HepG2 (cell line): ENCODE measurements at regions not wholly inside any gene's neighbourhood (a gene's known extent, or its start where the extent isn't known, plus 50 kb on each side); places are given as distances from the start of the nearest gene placed in this dataset.
A peak's percentile ranks its signal among the peaks of the same experiment; 100 is the strongest.

Experiments used
- ARNT ChIP-seq: fragments of 450-650 bp; IDR thresholded peaks from 2 replicates; pipeline ENCODE4 v1.6.1; 2017
- GTF2F1 ChIP-seq: fragments of 150-350 bp; IDR thresholded peaks from 2 replicates; pipeline ENCODE4 v1.6.1; 2014; ENCODE audit warnings: low read length
- KLF16 ChIP-seq, 2 experiments: sonication (generic) in 1 of 2; formaldehyde crosslinking in 1 of 2; IDR thresholded peaks; 2 replicates each; pipeline versions ENCODE4 v1.6.1 to v1.8.0; 2016 to 2023; ENCODE audit warnings: missing genetic modification reagents in 2 of 2, missing compliant biosample characterization in 1 of 2
- PHF21A ChIP-seq: sonication (generic); formaldehyde crosslinking; IDR thresholded peaks from 2 replicates; pipeline ENCODE4 v1.5.0; 2020; ENCODE audit warnings: mild to moderate bottlenecking, missing genetic modification reagents
- RARA ChIP-seq: IDR thresholded peaks from 2 replicates; pipeline ENCODE4 v1.6.1; 2016; ENCODE audit warnings: missing genetic modification reagents, missing compliant biosample characterization
- RXRB ChIP-seq: IDR thresholded peaks from 2 replicates; pipeline ENCODE4 v1.6.1; 2016; ENCODE audit warnings: borderline replicate concordance, missing genetic modification reagents, missing compliant biosample characterization
- TEAD2 ChIP-seq: sonication (generic); formaldehyde crosslinking; IDR thresholded peaks from 2 replicates; pipeline ENCODE4 v1.9.0; 2021; ENCODE audit warnings: missing genetic modification reagents
- ZNF343 ChIP-seq: sonication (generic); formaldehyde crosslinking; IDR thresholded peaks from 2 replicates; pipeline ENCODE4 v1.4.0; 2020; ENCODE audit warnings: mild to moderate bottlenecking, missing genetic modification reagents
- ZSCAN21 ChIP-seq: sonication (generic); formaldehyde crosslinking; IDR thresholded peaks from 2 replicates; pipeline ENCODE4 v1.8.0; 2022; ENCODE audit warnings: mild to moderate bottlenecking, missing genetic modification reagents, moderate library complexity, borderline replicate concordance
- TF ChIP-seq, protein P1 (sequence below): sonication (generic); formaldehyde crosslinking; IDR thresholded peaks from 2 replicates; pipeline ENCODE4 v1.9.0; 2021; ENCODE audit warnings: mild to moderate bottlenecking, missing genetic modification reagents
- TF ChIP-seq, protein P2 (sequence below): sonication (generic); formaldehyde crosslinking; IDR thresholded peaks from 2 replicates; pipeline ENCODE4 v1.4.0; 2020; ENCODE audit warnings: mild to moderate bottlenecking, missing genetic modification reagents
- TF ChIP-seq, protein P3 (sequence below): sonication (generic); formaldehyde crosslinking; IDR thresholded peaks from 2 replicates; pipeline ENCODE4 v1.4.0; 2020; ENCODE audit warnings: missing genetic modification reagents, borderline replicate concordance
- TF ChIP-seq, protein P4 (sequence below): sonication (generic); formaldehyde crosslinking; IDR thresholded peaks from 2 replicates; pipeline ENCODE4 v1.5.0; 2020; ENCODE audit warnings: mild to moderate bottlenecking, missing genetic modification reagents, borderline replicate concordance

DNA sequence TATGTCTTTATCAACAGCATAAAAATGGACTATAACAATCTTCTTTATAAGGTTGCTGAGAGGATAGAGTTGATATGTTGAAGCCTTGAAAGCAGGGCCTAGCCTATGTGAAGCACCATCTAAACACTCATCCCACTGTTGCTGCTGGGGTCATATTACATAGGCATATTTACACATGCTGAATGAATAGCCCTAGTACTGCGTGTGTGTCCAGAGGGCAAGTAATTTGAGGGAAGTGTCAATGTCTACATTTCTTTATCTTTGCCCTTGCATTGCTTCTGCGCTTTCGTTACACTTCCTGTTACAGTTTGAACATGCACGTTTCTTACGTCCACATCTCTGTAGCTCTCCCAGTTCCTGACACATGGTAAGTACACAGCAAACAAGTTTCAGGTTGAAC, 280.3 kb upstream of the ATP5MC3 start (continued):
- TF ChIP-seq, protein P1, sequence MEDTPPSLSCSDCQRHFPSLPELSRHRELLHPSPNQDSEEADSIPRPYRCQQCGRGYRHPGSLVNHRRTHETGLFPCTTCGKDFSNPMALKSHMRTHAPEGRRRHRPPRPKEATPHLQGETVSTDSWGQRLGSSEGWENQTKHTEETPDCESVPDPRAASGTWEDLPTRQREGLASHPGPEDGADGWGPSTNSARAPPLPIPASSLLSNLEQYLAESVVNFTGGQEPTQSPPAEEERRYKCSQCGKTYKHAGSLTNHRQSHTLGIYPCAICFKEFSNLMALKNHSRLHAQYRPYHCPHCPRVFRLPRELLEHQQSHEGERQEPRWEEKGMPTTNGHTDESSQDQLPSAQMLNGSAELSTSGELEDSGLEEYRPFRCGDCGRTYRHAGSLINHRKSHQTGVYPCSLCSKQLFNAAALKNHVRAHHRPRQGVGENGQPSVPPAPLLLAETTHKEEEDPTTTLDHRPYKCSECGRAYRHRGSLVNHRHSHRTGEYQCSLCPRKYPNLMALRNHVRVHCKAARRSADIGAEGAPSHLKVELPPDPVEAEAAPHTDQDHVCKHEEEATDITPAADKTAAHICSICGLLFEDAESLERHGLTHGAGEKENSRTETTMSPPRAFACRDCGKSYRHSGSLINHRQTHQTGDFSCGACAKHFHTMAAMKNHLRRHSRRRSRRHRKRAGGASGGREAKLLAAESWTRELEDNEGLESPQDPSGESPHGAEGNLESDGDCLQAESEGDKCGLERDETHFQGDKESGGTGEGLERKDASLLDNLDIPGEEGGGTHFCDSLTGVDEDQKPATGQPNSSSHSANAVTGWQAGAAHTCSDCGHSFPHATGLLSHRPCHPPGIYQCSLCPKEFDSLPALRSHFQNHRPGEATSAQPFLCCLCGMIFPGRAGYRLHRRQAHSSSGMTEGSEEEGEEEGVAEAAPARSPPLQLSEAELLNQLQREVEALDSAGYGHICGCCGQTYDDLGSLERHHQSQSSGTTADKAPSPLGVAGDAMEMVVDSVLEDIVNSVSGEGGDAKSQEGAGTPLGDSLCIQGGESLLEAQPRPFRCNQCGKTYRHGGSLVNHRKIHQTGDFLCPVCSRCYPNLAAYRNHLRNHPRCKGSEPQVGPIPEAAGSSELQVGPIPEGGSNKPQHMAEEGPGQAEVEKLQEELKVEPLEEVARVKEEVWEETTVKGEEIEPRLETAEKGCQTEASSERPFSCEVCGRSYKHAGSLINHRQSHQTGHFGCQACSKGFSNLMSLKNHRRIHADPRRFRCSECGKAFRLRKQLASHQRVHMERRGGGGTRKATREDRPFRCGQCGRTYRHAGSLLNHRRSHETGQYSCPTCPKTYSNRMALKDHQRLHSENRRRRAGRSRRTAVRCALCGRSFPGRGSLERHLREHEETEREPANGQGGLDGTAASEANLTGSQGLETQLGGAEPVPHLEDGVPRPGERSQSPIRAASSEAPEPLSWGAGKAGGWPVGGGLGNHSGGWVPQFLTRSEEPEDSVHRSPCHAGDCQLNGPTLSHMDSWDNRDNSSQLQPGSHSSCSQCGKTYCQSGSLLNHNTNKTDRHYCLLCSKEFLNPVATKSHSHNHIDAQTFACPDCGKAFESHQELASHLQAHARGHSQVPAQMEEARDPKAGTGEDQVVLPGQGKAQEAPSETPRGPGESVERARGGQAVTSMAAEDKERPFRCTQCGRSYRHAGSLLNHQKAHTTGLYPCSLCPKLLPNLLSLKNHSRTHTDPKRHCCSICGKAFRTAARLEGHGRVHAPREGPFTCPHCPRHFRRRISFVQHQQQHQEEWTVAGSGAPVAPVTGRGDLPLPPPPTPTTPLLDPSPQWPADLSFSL (CRISPR knock-in tag), result no peak
- TF ChIP-seq, protein P2, sequence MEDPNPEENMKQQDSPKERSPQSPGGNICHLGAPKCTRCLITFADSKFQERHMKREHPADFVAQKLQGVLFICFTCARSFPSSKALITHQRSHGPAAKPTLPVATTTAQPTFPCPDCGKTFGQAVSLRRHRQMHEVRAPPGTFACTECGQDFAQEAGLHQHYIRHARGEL (CRISPR knock-in tag), result no peak
- TF ChIP-seq ARNT (no peak), KLF16 (CRISPR knock-in tag; IDR thresholded peaks at IDR 0.05) (0 out of 4 replicates have a peak, but pooled peaks of 1 of the 2 experiments have one; percentile 25), ZNF343 (CRISPR knock-in tag) (no peak), RARA (CRISPR knock-in tag) (peak; percentile 83), PHF21A (no peak; the same call in 1 of the 2 replicates), GTF2F1 (no peak), ZSCAN21 (CRISPR knock-in tag) (no peak), TEAD2 (no peak), RXRB (peak; percentile 74; the same call in 1 of the 2 replicates)
- TF ChIP-seq, protein P3, sequence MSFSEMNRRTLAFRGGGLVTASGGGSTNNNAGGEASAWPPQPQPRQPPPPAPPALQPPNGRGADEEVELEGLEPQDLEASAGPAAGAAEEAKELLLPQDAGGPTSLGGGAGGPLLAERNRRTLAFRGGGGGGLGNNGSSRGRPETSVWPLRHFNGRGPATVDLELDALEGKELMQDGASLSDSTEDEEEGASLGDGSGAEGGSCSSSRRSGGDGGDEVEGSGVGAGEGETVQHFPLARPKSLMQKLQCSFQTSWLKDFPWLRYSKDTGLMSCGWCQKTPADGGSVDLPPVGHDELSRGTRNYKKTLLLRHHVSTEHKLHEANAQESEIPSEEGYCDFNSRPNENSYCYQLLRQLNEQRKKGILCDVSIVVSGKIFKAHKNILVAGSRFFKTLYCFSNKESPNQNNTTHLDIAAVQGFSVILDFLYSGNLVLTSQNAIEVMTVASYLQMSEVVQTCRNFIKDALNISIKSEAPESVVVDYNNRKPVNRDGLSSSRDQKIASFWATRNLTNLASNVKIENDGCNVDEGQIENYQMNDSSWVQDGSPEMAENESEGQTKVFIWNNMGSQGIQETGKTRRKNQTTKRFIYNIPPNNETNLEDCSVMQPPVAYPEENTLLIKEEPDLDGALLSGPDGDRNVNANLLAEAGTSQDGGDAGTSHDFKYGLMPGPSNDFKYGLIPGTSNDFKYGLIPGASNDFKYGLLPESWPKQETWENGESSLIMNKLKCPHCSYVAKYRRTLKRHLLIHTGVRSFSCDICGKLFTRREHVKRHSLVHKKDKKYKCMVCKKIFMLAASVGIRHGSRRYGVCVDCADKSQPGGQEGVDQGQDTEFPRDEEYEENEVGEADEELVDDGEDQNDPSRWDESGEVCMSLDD, result no peak
- TF ChIP-seq, protein P4, sequence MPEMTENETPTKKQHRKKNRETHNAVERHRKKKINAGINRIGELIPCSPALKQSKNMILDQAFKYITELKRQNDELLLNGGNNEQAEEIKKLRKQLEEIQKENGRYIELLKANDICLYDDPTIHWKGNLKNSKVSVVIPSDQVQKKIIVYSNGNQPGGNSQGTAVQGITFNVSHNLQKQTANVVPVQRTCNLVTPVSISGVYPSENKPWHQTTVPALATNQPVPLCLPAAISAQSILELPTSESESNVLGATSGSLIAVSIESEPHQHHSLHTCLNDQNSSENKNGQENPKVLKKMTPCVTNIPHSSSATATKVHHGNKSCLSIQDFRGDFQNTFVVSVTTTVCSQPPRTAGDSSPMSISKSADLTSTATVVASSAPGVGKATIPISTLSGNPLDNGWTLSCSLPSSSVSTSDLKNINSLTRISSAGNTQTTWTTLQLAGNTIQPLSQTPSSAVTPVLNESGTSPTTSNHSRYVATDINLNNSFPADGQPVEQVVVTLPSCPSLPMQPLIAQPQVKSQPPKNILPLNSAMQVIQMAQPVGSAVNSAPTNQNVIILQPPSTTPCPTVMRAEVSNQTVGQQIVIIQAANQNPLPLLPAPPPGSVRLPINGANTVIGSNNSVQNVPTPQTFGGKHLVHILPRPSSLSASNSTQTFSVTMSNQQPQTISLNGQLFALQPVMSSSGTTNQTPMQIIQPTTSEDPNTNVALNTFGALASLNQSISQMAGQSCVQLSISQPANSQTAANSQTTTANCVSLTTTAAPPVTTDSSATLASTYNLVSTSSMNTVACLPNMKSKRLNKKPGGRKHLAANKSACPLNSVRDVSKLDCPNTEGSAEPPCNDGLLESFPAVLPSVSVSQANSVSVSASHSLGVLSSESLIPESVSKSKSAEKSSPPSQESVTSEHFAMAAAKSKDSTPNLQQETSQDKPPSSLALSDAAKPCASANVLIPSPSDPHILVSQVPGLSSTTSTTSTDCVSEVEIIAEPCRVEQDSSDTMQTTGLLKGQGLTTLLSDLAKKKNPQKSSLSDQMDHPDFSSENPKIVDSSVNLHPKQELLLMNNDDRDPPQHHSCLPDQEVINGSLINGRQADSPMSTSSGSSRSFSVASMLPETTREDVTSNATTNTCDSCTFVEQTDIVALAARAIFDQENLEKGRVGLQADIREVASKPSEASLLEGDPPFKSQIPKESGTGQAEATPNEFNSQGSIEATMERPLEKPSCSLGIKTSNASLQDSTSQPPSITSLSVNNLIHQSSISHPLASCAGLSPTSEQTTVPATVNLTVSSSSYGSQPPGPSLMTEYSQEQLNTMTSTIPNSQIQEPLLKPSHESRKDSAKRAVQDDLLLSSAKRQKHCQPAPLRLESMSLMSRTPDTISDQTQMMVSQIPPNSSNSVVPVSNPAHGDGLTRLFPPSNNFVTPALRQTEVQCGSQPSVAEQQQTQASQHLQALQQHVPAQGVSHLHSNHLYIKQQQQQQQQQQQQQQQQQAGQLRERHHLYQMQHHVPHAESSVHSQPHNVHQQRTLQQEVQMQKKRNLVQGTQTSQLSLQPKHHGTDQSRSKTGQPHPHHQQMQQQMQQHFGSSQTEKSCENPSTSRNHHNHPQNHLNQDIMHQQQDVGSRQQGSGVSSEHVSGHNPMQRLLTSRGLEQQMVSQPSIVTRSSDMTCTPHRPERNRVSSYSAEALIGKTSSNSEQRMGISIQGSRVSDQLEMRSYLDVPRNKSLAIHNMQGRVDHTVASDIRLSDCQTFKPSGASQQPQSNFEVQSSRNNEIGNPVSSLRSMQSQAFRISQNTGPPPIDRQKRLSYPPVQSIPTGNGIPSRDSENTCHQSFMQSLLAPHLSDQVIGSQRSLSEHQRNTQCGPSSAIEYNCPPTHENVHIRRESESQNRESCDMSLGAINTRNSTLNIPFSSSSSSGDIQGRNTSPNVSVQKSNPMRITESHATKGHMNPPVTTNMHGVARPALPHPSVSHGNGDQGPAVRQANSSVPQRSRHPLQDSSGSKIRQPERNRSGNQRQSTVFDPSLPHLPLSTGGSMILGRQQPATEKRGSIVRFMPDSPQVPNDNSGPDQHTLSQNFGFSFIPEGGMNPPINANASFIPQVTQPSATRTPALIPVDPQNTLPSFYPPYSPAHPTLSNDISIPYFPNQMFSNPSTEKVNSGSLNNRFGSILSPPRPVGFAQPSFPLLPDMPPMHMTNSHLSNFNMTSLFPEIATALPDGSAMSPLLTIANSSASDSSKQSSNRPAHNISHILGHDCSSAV (CRISPR knock-in tag), result no peak
